ENCODE measurements at regions not wholly inside any gene's neighbourhood (a gene's known extent, or its start where the extent isn't known, plus 50 kb on each side); places are given as distances from the start of the nearest gene placed in this dataset.

GRCh38 chr7:13615679-13616078, 373.8 kb downstream of the ETV1 start:
- Histone ChIP-seq H3K4me3 (replicated peaks in 1 of 3; ENCODE audit: insufficient read depth in 1 of 3, low read depth in 1 of 3, low read length in 3 of 3) (no peak overlapping the region), H3K9me3 (replicated peaks; ENCODE audit: control insufficient read depth, insufficient read depth, low read length) (no peaks in the 10 kb centered on the region), H3K27me3 (ENCODE audit: control insufficient read depth in 2 of 2, insufficient read depth in 2 of 2, low read length in 2 of 2) (no peaks in the 10 kb centered on the region), H3K9me1 (replicated peaks; ENCODE audit: control insufficient read depth, extremely low read depth, insufficient read depth, low read length) (no peaks in the 10 kb centered on the region), H3K4me2 (ENCODE audit: insufficient read depth, low read length) (no peak overlapping the region), H3K4me1 (ENCODE audit: control insufficient read depth, extremely low read depth, insufficient read depth, low read length) (no peaks in the 10 kb centered on the region), H4K20me1 (replicated peaks; ENCODE audit: control insufficient read depth, extremely low read depth, insufficient read depth, low read length) (no peaks in the 10 kb centered on the region), H3K36me3 (ENCODE audit: control insufficient read depth in 2 of 2, extremely low read depth in 1 of 2, insufficient read depth in 2 of 2, low read length in 2 of 2) (no peaks in the 10 kb centered on the region), H3K79me2 (ENCODE audit: control insufficient read depth, insufficient read depth, low read length) (no peaks in the 10 kb centered on the region), H2AFZ (ENCODE audit: low read depth, low read length) (no peak overlapping the region), H3K9ac (replicated peaks; ENCODE audit: extremely low read depth, insufficient read depth, low read length) (no peak overlapping the region), H3K27ac (ENCODE audit: insufficient read depth, low read depth, low read length) (no peak overlapping the region)
- DNase-seq (ENCODE audit: low read depth, low spot score): no peak
- ChIA-PET POLR2A (no interaction called here), CTCF (no interaction called here)
- dilution Hi-C loops (cut with MboI; ENCODE audit: extremely low pct_ligation_motif_present, low sequenced_read_pairs) (no loop called here), intact Hi-C loops (cut with micrococcal nuclease) (no loop called here)
- BruUV-seq (replicated peaks): no TSS peak
- FAIRE-seq: no peak
- no peak for TF ChIP-seq EZH2 (IDR thresholded peaks at IDR 0.05; ENCODE audit: borderline replicate concordance, low read depth, low read length, severe bottlenecking)

- Histone ChIP-seq H3K27me3 (ENCODE audit: control insufficient read depth in 2 of 2, insufficient read depth in 2 of 2, low read length in 2 of 2) (no peaks in the 10 kb centered on the region), H3K9ac (replicated peaks; ENCODE audit: extremely low read depth, insufficient read depth, low read length) (no peak overlapping the region), H3K79me2 (ENCODE audit: control insufficient read depth, insufficient read depth, low read length) (no peaks in the 10 kb centered on the region), H4K20me1 (replicated peaks; ENCODE audit: control insufficient read depth, extremely low read depth, insufficient read depth, low read length) (no peaks in the 10 kb centered on the region), H3K9me3 (replicated peaks; ENCODE audit: control insufficient read depth, insufficient read depth, low read length) (no peaks in the 10 kb centered on the region), H3K4me3 (replicated peaks in 1 of 3; ENCODE audit: insufficient read depth in 1 of 3, low read depth in 1 of 3, low read length in 3 of 3) (no peak overlapping the region), H3K9me1 (replicated peaks; ENCODE audit: control insufficient read depth, extremely low read depth, insufficient read depth, low read length) (no peaks in the 10 kb centered on the region), H3K36me3 (ENCODE audit: control insufficient read depth in 2 of 2, extremely low read depth in 1 of 2, insufficient read depth in 2 of 2, low read length in 2 of 2) (no peaks in the 10 kb centered on the region), H3K4me1 (ENCODE audit: control insufficient read depth, extremely low read depth, insufficient read depth, low read length) (no peaks in the 10 kb centered on the region), H3K27ac (ENCODE audit: insufficient read depth, low read depth, low read length) (no peak overlapping the region), H3K4me2 (ENCODE audit: insufficient read depth, low read length) (no peak overlapping the region), H2AFZ (ENCODE audit: low read depth, low read length) (no peak overlapping the region)
- no TSS peak for BruUV-seq (replicated peaks)
- POLR2A ChIA-PET: no interaction called here
- dilution Hi-C loops (cut with MboI; ENCODE audit: extremely low pct_ligation_motif_present, low sequenced_read_pairs): no loop called here
- intact Hi-C loops (cut with micrococcal nuclease): no loop called here
- DNase-seq (ENCODE audit: low read depth, low spot score): no peak
- no peak for FAIRE-seq
- TF ChIP-seq GATA2 (IDR thresholded peaks at IDR 0.05; ENCODE audit: insufficient read depth, insufficient read length, low read depth, low read length): no peak
- TF ChIP-seq FOS (IDR thresholded peaks at IDR 0.05; ENCODE audit: borderline replicate concordance, insufficient read depth, low read length): no peak
- TF ChIP-seq CTCF (IDR thresholded peaks at IDR 0.05; ENCODE audit: extremely low read depth in 1 of 2, insufficient read depth in 1 of 2, low read depth in 1 of 2, low read length in 2 of 2): no peak
- no peak for TF ChIP-seq POLR2A (IDR thresholded peaks at IDR 0.05; ENCODE audit: low read depth, low read length)
- TF ChIP-seq MYC (IDR thresholded peaks at IDR 0.05; ENCODE audit: low read depth, low read length): no peak
- no peak for TF ChIP-seq JUN (IDR thresholded peaks at IDR 0.05; ENCODE audit: borderline replicate concordance, insufficient read depth, insufficient read length, low read depth)
- no peak for TF ChIP-seq POLR2AphosphoS5 (IDR thresholded peaks at IDR 0.05; ENCODE audit: insufficient read depth, low read depth, low read length)
- no peak for TF ChIP-seq EZH2 (IDR thresholded peaks at IDR 0.05; ENCODE audit: borderline replicate concordance, low read depth, low read length, severe bottlenecking)
- no peak for TF ChIP-seq MAX (IDR thresholded peaks at IDR 0.05; ENCODE audit: insufficient read depth, insufficient read length)
- CTCF ChIA-PET: no interaction called here
Measured at GRCh38 chr7:13627455-13627854, 362.0 kb downstream of the ETV1 start.

Data from endothelial cell of umbilical vein (primary cell).